HG03565 (cell line): ENCODE measurements at regions not wholly inside any gene's neighbourhood (a gene's known extent, or its start where the extent isn't known, plus 50 kb on each side); places are given as distances from the start of the nearest gene placed in this dataset.

Experiments used
- ATAC-seq: cut with Tn5 transposase; IDR thresholded peaks from one replicate; pipeline ENCODE4 v1.9.1; 2021; ENCODE audit warnings: mild to moderate bottlenecking, moderate library complexity; ENCODE audit not compliant: unreplicated experiment

DNA sequence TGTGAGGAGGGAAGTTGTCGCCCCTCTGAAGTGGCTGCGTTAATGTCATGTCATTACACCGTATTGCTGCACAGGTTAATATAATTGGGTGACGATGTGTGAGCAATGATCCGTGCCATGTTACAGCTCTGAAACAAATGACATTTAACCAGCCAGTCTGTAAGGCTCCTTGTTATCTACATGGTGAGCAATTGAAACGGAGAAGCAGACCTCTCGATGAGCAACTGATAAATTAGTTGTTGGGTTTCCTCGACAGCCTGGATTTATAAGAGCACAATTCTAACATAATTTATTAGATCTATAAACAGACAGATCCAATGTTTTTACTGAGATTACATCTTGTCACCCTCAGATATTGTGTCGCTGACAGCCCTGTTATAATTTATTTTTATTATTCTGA, 49.9 kb upstream of the MAFB start:
- ATAC-seq: no peak

DNA sequence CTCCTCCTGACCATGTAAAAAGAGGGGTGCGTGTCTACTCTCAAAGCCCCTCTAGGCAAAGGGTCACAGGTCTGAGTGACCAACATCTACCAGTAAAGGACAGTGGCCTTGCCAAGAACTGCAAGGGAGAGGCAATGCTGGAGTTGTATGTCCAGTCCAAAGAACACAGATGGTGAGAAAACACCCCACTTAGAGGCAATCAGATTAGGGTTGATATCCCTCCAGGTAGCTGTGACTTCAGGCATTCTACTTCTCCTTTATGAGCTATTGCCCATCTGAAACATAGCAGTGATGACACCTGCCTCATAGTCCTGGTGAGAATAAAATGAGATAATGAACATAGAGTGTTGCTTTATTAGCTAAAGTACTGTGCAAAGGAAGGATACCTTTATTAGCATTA, 50.8 kb upstream of the MAFB start:
- no peak for ATAC-seq

DNA sequence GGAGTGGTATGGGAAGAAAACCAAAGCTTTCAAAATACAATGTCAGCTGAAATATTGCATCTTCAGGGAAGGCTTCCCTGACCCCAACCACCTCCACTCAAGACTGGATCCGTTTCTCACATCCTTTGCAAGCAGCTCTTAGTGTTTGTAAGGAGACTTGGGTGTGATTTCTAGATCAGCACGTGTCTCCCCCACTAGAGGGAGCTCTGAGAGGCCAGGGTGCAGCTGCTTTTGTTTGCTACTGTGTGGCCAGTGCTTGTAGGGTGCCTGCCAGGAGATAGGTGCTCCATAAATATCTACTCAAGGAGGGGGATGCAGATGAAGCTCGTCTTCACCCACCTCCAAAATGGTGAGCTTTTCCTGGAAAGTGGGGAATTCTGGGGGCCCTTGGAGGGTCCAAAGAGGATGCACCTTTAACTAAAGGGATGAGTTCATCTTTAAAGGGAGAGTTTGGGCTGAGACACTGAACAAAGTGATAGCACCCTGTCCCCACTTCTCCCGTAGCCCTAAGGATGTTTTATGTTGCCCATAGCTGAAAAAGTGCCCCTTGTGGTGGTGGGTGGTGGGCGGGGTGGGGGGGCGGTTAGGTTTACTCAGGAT, 52.6 kb upstream of the MAFB start:
- ATAC-seq: no peak

DNA sequence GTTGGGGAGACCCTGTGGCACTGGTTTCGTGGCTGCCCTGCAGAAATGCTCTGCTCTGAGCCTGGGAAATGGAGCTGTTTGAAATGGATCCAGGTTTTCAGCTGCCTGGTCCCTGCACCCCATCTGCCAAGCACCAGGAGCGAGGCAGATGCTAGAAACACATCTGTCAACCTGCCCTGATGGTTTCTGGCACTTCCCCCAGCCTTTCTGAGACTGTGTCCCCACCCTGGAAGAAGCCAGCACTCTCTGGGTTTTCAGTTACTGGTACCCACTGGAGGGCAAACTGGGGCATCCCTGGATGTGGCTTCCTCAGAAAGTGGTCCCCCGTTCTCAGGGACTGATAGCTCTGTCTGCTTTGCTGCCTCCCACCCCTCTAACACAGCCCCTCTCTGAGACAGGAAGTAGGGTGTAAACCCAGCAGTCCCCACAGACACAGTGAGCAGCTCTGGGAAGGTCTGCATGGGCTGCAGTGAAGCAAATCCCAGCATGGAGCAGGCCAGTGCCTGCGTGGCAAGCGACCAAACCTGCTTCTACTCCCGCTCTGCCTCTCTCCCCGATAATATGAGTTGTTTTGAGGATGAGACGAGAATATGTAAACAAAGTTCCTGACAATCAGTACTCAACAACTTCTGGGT, 54.2 kb upstream of the MAFB start:
- no peak for ATAC-seq

DNA sequence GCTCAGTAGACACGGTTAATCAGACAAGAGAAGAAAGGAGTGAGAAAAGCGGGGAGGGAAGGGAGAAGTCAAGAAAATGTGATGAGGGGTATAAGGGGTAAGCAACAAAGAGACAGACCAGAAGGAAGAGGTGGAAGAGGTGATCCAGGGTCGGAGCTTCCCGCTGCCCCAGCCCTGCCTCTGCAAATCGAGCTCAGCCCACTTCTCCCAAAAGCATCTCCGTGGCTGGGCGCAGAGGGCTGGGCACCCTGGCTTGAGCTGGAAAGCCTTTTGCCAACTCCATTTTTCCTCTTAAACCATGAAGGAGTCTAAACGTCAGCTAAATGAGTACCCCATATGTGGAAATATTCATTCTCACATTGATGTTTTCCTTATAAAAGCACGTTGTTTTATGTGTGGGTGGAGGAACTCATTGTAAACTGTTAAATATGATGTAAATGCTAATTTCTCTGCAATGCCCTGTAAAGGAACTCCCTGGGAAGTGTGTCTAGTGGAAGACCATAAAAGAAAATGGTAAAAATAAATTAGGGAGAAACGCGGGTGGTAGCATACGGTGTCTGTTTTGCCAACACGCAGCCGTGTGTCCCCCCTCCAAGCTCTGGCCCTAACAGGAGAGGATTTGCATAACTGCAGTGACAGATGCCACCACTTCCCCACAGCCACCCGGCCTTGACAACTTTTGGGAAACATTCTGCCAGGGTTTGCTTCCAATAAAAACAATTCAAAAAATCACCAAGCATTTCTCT, 55.2 kb upstream of the MAFB start:
- ATAC-seq: no peak

DNA sequence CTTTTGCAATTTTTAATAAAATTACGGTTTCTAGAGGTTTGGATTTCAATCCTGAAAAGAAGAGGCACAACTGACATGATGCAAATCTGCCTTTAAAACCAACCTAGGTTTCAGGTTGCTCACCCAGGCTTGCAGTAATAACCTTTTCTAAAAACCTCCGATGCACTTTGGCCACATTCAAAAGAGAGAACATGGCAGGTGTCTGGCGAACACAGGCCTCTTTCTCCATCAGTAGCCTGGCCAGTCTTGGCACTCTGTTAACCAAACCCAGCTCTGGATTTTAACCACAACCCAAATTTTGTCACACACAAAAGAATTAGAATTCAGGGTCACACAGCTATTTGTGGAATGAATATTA, 55.8 kb upstream of the MAFB start:
- ATAC-seq: no peak

DNA sequence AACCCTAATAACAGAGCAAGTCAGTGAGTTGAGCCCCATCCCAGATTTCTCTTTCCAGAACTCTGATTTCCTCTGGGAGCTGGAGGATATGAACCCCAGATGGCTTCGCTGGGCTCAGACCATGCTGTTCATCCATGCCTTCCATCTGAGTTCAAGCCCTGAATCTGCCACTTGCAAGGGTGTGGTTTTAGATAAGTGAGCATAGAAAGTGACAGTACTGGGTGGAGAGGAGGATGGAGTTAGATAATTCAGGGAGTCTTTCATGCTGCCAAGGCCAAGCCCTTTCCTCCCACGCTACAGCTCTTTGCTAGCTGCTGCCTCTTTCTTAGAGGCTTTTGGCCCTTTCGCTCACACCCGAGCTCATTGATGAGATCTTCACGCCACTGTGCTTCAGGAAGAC, 57.2 kb upstream of the MAFB start:
- ATAC-seq: no peak

DNA sequence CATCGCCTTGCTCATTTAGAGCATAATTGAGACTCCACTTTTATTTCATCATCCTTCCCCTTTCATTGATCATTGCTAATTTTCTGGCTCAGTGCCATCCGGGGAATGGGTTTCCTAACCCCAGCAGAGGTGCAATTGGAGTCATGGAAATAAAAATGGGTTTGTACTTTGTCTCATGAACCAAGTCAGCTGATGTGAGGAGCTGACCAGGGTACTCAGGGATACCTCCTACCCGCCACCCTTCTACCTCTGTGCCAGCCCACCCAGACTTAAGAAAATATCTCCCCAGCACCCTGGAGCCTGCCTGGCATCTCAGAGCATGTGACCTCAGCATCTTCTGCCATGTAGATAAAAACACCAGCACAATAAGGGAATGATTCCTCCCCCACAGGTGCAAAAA, 59.1 kb upstream of the MAFB start:
- no peak for ATAC-seq

DNA sequence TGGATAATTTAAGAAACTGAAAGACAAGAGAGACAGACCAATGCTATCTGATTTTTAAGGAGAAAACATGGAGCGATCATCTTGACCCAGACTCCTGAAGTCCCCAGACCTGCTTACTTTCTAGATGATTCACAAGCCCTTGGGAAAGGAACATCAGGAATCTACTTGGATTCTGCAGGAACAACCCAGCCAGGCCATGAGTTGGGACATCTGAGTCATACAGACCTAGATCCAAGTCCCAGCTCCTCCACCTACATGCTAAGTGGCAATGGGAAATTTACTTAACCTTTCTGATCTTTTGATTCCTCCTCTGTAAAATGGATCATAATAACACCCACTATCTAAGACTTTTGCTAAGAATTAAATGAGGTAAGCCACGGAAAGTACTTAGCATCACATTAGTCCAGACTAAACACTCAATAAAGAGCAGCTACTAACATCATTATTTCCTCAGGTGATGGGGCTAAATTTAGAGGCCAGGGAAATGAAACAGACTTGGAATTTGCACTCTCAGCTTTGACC, 61.0 kb upstream of the MAFB start:
- ATAC-seq: no peak

DNA sequence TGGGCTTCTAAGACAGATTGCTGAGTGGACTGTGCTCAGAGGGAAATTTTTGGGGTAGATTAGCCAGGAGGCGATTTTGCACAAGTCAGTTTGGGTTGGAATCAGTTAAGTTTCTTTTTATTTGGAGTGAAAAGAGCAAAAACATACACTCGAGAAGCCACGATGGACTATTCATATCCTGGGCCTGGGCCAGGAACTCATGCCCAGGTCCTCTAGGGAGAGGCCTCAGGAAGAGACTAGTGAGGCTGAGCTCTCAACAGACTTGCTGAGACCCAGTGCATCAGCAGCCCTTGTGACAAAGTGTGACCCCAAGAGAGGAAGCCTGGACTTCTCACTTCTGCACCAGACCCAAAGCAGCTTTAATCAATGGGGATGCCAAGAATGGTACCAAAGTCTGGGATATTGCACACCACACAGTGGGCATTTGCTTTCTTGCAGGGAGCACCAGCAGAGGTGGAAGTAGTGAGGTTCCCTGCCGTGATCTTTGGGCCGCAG, 61.6 kb upstream of the MAFB start:
- ATAC-seq: no peak

DNA sequence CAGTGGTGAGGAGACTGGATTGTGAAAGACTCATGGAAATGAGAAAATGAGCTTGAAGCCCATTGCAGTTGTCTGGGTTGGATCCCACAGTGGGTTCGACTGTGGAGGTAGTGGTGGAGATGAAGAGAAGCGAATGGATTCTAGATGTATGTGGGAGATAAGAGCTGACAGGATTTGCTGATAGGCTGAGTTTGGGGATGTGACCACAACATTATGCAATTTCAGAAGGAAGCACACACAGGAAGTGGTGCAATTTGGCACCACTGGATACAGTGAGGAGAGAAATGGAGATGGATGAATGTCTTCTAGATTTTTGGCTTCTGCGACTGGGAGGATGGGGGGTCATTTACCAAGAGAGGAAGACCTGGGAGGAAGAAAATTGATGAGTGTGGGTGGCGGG, 64.4 kb upstream of the MAFB start:
- ATAC-seq: no peak

DNA sequence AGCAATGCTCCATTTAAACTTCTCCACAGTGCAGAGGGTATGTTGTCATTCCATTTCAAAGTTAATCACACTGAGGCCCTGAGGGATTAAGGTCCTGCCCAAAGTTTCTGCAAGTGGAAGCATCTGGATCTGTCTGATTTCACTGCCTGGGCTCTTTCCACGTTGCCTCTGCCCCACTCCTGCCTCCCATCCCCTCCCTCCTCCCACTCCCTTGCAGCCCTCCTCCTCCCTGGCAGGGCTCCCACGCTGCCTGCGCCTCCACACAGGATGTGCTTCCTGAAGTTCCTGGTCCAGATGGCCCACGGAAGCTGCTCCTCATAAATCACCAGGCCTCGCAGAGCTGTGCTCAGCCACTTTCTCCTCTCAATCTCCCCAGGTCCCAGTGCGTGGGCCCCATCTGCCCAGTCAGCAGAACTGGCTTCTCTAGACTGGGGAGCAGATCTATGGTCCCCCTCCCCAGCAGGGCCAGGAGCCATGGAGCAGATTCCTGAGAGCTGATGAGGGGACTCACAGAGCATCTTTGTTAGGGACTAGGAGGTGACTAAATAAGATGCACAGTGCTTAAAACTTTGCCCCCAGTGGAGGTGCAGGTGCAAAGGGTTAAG, 65.4 kb upstream of the MAFB start:
- ATAC-seq: no peak

DNA sequence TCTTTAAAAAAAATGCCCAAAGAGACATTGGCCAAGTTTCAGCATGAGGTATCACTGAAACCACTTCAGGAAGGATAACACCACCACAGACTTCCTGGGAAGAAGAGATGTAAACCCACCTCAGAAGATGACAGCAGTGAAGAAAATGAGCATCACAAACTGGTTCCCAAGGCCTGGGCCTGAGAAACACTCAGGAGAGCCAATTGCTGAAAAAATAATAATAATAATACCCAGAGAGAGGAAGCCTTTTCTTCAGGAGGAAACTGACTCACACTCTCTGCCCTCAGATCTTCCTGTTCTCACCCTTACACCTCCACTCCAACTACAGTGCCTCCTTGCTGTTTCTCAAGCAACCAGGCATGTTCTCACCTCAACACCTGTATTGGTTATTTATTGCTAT, 68.1 kb upstream of the MAFB start:
- no peak for ATAC-seq

DNA sequence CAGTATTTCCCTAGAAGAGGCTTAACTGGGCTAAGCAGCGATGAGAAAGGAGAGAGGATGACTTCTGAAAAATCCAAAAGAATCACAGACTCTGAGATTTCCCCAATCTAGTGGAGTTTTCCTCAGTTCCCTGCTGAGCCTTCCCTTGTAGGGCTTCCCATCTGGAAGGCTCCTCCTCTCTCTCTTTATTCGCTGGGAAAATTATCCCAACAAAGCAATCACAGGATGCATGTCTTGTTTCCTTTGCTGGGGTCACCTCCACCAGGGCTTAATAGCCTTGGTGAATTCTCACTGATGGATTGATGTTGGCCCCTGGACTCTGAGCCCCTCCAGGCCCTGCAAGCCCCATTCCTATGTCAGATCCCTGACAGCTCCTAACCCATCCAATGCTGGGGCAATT, 69.8 kb upstream of the MAFB start:
- ATAC-seq: no peak

DNA sequence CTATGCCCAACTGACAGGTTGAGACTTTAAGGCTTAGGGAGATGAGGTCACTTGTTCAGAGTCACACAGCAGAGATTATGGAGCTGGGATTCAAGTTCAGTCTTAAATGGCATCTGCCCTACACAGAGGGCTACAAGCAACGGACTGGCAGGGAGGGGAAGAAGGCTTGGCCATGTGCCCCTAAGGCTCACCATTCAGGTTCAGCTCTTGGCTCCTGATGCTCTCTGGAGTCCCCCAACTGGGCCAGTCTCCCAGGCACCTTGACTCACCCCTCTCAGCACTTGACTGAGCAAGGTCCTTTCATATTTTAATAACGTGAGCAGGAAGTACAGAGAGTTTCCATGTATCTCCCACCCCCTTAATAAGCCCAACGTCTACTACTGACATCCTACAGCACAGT, 71.4 kb upstream of the MAFB start:
- ATAC-seq: no peak

DNA sequence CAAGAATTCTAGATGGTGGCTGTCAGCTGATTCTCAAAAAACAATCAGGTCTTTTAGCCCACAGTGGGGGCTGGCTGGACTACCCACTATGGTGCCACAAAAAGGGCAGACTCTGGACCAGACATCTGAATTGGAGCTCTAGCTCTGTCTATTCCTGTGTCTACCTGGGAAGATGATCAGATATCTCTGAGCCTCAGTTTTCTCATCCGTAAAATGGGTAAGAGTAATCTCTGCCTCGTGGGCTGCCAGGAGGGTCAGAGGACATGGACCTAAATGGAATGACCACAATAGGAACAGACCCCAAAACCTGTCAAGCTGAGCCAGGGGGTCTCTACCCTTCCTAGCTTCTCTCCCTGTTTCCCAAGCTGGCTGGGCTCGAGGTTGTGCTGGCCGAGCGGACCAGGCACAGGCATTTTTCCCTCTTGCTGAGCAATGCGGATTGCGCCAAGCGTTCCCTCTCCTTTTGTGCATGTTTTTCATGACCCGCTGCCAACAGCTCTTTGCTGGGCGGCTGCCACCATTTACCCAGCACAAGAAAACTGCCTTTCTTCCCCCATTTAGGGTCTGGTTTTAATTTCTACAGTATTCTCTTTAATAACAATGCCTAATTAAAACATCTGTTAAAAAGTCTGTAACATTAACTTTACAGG, 74.7 kb upstream of the MAFB start:
- ATAC-seq: no peak

DNA sequence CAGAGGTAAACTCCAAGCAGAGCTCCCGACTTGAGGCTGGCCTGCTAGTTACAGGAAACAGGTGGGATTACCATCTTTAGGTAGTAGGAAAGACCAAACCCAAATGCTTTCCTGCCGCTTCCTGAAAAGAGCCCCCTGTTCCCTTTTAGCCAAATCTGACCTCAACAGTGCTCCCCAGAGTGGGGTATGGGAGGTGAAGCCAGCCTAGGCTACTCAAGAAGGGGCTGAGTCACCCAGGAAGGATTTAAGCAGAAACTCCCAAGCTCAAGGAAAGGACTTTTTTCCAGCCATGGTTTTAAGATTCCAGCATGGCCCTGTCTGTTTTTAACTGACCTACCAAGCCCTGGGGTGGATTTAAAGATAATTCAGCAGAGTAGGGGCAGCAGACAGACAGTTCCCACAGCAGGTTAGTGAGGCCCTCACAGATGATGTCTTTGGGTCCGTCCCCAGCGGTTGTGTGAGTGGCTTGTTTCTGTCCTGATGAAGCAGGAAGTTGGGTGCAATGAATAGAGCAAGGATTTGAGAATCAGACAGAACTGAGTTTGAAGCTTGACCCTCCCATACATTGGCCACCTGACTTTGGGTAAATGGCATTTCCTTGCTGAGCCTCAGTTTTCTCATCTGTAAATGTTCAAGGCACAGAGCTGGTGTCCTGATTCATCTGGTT, 76.9 kb upstream of the MAFB start:
- no peak for ATAC-seq

DNA sequence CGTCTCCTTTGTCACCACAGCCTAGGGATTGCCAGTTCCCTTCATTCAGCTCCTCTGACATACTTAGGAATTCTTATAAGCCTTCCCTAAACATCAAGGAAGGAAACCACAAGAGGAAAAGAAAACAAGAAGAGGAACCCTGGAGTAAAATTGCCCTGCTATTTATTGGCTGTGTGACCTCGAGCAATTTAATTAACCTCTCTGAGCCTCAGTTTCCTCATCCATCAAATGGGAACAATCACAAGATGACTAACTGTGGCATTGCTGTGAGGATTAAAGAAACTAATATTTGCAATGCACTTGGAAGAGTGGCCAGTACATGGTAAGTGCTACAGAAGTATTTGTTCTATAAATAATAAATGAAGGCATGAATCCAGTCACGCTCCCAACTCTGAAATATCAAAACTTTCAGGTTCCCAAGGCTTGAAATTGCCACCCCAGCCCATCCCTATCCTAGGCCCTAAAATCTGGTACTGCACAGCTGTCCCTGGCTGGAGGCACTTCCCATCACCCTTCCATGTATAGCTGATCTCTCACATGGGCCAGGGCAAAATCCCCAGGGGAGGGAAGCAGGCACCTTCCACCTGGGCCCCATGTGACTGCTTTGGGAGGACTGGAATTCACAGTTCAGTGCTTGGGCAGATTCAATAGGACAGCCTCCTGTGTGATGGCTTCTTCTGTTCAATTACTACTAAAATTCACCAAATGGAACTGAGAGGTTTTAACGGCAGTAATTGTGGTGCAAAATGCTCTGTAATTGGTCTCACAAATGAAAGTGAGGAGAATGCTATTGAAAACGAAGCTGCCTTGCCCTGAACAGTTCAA, 78.0 kb upstream of the MAFB start:
- ATAC-seq: no peak

DNA sequence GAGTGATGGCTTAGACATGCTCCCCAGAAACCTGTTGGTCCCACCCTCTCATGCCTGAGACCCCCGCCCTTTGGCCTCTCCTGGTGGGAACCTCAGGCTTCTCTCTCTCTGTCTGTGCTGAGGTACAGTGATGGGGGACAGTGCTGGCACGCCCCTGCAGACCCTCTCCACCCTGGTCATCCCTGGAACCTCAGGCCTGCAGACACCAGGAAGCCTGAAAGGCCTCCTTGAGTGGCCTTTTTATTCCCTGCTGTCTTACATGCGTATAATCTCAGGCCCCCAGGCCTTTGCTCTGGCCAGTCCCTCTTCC, 78.5 kb upstream of the MAFB start:
- ATAC-seq: no peak

DNA sequence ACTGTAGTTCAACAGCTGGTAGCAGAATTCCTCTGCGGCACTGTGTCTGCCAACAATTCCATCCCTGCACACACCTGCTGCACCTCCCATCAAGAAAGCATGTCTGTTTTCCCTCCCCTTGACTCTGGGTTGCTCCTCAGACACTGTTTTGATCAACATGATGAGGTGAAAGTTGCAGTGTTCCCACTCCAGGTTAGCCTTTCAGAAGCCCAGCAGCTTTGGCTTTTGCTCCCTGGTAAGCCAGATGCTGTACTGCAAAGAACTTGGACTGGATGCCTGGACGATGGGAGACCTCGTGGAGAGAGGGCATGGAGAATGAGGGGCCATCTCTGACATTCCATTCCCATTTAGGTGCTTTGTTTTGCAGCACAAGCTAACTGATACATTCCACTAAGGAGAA, 79.1 kb upstream of the MAFB start:
- no peak for ATAC-seq
